Gastroesophageal sphincter (tissue), 3 donors: ENCODE measurements at regions not wholly inside any gene's neighbourhood (a gene's known extent, or its start where the extent isn't known, plus 50 kb on each side); places are given as distances from the start of the nearest gene placed in this dataset.

Experiments used
- CTCF ChIP-seq, 4 experiments: fragments of 200-600 bp in 2 of 4; fragments of 450-650 bp in 2 of 4; sonication (generic) in 1 of 4; IDR thresholded peaks; one replicate each; pipeline ENCODE4 v1.5.1; 2017 to 2019; ENCODE audit warnings: antibody characterized with exemption in 4 of 4, mild to moderate bottlenecking in 2 of 4, moderate library complexity in 2 of 4
- POLR2A ChIP-seq, 2 donors: fragments of 450-650 bp; IDR thresholded peaks; one replicate each; pipeline ENCODE4 v1.6.1; 2017; ENCODE audit warnings: antibody characterized with exemption in 2 of 2, mild to moderate bottlenecking in 2 of 2, moderate library complexity in 1 of 2

DNA sequence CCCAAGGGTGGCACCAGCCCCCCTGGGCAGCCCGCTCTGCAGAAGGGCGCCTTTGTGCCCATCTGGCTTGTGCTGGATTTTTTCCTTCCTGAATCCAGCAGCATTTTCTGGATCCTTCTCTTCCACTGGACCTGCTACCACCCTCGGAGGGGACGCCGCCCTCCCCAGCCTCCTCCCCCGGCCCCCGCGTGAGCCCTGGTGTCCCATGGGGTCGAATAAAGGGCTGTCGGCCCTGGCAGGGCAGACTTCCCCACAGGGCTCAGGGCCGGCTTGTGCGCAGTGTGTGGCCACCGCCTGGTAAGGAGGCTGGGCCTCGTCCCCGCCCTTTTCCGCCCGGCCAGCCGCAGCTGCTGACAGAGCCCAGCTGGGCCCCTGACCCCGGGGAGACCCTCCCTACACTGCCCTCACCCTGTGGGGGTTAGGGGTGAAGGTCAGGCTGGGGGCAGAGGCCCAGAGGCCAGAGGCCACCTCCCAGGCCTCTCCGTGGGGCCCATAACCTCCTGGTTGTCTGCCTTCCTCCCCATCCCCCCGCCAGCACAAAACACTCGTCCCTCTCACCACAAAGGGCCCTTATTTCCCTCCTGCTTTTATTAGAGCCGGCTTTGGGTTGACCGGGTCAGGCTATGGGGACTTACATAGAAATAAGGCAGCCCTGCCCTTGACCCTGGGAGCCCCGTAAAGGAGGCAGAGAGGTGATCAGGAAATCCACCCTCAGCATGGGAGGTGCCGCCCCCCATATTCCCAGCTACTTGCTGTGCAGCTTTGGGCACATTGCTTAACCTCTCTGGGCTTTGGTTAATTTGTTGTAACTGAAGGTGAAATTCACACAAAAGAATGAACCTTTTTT, 179.3 kb upstream of the CIBAR2 start:
- TF ChIP-seq CTCF (IDR thresholded peaks at IDR 0.05) (no peak), POLR2A (IDR thresholded peaks at IDR 0.05) (no peak)
